ENCODE measurements at regions not wholly inside any gene's neighbourhood (a gene's known extent, or its start where the extent isn't known, plus 50 kb on each side); places are given as distances from the start of the nearest gene placed in this dataset.

- Histone ChIP-seq H3K27me3 (ENCODE audit: insufficient read depth, low read length) (no peaks in the 10 kb centered on the region), H2AFZ (ENCODE audit: low read depth, low read length, poor library complexity, severe bottlenecking) (no peak overlapping the region), H3K4me2 (ENCODE audit: low read length) (no peak overlapping the region), H3K27ac (ENCODE audit: low read depth, low read length) (no peak overlapping the region), H3K9me3 (ENCODE audit: control insufficient read depth in 1 of 2, insufficient read depth in 1 of 2, low read depth in 1 of 2, low read length in 2 of 2) (no peaks in the 10 kb centered on the region), H3K79me2 (ENCODE audit: insufficient read depth, low read length) (no peaks in the 10 kb centered on the region), H3K9ac (ENCODE audit: low read length) (no peak overlapping the region), H3K36me3 (ENCODE audit: control insufficient read depth in 1 of 2, insufficient read depth in 2 of 2, low read length in 2 of 2) (no peaks in the 10 kb centered on the region), H4K20me1 (ENCODE audit: insufficient read depth) (no peaks in the 10 kb centered on the region), H3K9me2 (ENCODE audit: insufficient read depth) (no peaks in the 10 kb centered on the region), H3K4me1 (ENCODE audit: control insufficient read depth in 1 of 2, insufficient read depth in 2 of 2, low read length in 2 of 2) (no peaks in the 10 kb centered on the region), H3K4me3 (replicated peaks in 1 of 2; ENCODE audit: low read depth in 1 of 2, low read length in 2 of 2) (no peak overlapping the region)
- intact Hi-C loops (cut with micrococcal nuclease), result no loop called here
- CTCF ChIA-PET, result no interaction called here
- ATAC-seq (no peak), DNase-seq (ENCODE audit: low read depth, low spot score) (no peak)
- POLR2A ChIA-PET, result no interaction called here
- TF ChIP-seq RAD21 (IDR thresholded peaks at IDR 0.05; ENCODE audit: low read depth), result no peak
- TF ChIP-seq ELF1 (IDR thresholded peaks at IDR 0.05; ENCODE audit: borderline replicate concordance, low read depth), result no peak
- no peak for TF ChIP-seq EZH2phosphoT487 (IDR thresholded peaks at IDR 0.05; ENCODE audit: borderline replicate concordance)
- no peak for TF ChIP-seq EZH2 (IDR thresholded peaks at IDR 0.05)
- TF ChIP-seq FOSL1 (IDR thresholded peaks at IDR 0.05; ENCODE audit: low read depth), result no peak
- no peak for TF ChIP-seq EGR1 (IDR thresholded peaks at IDR 0.05; ENCODE audit: low read depth)
- TF ChIP-seq ZNF274 (IDR thresholded peaks at IDR 0.05; ENCODE audit: low read depth, low read length), result no peak
- no peak for TF ChIP-seq SP1 (IDR thresholded peaks at IDR 0.05; ENCODE audit: low read depth)
- TF ChIP-seq TCF7L2 (IDR thresholded peaks at IDR 0.05; ENCODE audit: borderline replicate concordance, extremely low read depth, insufficient read depth, insufficient read length), result no peak
- TF ChIP-seq JUND (IDR thresholded peaks at IDR 0.05), result no peak
- no peak for TF ChIP-seq REST (IDR thresholded peaks at IDR 0.05; ENCODE audit: low read depth)
- TF ChIP-seq ZBTB33 (IDR thresholded peaks at IDR 0.05; ENCODE audit: extremely low read depth, insufficient replicate concordance, low read length), result no peak
- RAD21 ChIA-PET (ENCODE audit: low non-redundant PET in 1 of 2, low total read pairs in 2 of 2, uncharacterized antibody in 2 of 2, unreplicated experiment in 2 of 2), result no interaction called here
- no TSS peak for BruUV-seq (replicated peaks)
Observed at GRCh38 chr1:222955964-222956363, 141.1 kb downstream of the DISP1 start.
